ENCODE measurements at regions not wholly inside any gene's neighbourhood (a gene's known extent, or its start where the extent isn't known, plus 50 kb on each side); places are given as distances from the start of the nearest gene placed in this dataset.

GRCh38 chr17:79524213-79525187 lies 86.4 kb downstream of the RBFOX3 start:
- TF ChIP-seq CTCF (IDR thresholded peaks at IDR 0.05; ENCODE audit: borderline replicate concordance, extremely low read depth, low read length, poor library complexity, severe bottlenecking) (no peak), EZH2 (IDR thresholded peaks at IDR 0.05; ENCODE audit: borderline replicate concordance, low read depth, low read length, severe bottlenecking) (no peak)

All from DND-41 (cell line).